ENCODE measurements at regions not wholly inside any gene's neighbourhood (a gene's known extent, or its start where the extent isn't known, plus 50 kb on each side); places are given as distances from the start of the nearest gene placed in this dataset.

DNA sequence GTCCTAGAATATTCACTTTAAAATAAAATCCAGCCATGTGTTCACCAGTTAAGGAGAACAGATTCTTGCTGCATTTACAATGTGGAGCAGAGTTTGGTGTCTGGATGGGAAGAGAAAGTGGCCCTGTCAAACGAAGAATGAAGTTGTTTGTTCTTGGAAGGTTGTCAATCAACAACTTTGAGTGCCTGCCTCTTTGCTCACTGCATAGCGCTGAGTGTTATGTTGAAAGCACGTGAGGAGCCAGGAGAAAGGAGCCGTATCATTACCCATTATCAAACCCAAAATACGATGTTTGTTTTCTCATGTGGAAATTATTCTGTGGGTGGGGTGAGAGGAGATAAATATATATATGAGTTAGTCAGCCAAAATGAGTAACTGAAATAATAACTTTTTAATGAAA lies 492.5 kb upstream of the POU3F3 start:
- H3K9ac ChIP-seq (ENCODE audit: extremely low read depth, insufficient read length, low read length), result no peak overlapping the region
- Mint-ChIP-seq H3K4me3 (no peak overlapping the region), H3K9me3 (no peaks in the 10 kb centered on the region), H3K4me1 (0 out of 4 replicates have a peak, but pooled peaks cover 0 to 3% of the 10 kb centered on the region in 2 experiments), H3K36me3 (ENCODE audit: insufficient read depth in 1 of 3, low read depth in 3 of 3) (no peaks in the 10 kb centered on the region), H3K27me3 (ENCODE audit: low read depth) (peaks cover 1% of the 10 kb centered on the region; the same call in 1 of the 2 replicates), H3K27ac (no peak overlapping the region)
- no peak overlapping the region for H2BK15ac ChIP-seq (ENCODE audit: low read depth, low read length)
- no peak overlapping the region for H3T11ph ChIP-seq (ENCODE audit: low read length)
- H4K8ac ChIP-seq (replicated peaks; ENCODE audit: insufficient read length, low read depth, low read length), result no peak overlapping the region
- no peak overlapping the region for H4K5ac ChIP-seq (ENCODE audit: insufficient read length, low read depth, low read length)
- no peaks in the 10 kb centered on the region for H3K23me2 ChIP-seq (ENCODE audit: insufficient read length, low read depth, low read length, poor library complexity, severe bottlenecking)
- no peak overlapping the region for H3K18ac ChIP-seq (ENCODE audit: insufficient read length, low read depth, low read length)
- no peak overlapping the region for H3K23ac ChIP-seq (ENCODE audit: insufficient read length, low read depth, low read length)
- H2AFZ ChIP-seq (ENCODE audit: low read length), result no peak overlapping the region
- H3K27me3 ChIP-seq (ENCODE audit: insufficient read depth, low read length), result no peaks in the 10 kb centered on the region
- TF ChIP-seq, protein P1, sequence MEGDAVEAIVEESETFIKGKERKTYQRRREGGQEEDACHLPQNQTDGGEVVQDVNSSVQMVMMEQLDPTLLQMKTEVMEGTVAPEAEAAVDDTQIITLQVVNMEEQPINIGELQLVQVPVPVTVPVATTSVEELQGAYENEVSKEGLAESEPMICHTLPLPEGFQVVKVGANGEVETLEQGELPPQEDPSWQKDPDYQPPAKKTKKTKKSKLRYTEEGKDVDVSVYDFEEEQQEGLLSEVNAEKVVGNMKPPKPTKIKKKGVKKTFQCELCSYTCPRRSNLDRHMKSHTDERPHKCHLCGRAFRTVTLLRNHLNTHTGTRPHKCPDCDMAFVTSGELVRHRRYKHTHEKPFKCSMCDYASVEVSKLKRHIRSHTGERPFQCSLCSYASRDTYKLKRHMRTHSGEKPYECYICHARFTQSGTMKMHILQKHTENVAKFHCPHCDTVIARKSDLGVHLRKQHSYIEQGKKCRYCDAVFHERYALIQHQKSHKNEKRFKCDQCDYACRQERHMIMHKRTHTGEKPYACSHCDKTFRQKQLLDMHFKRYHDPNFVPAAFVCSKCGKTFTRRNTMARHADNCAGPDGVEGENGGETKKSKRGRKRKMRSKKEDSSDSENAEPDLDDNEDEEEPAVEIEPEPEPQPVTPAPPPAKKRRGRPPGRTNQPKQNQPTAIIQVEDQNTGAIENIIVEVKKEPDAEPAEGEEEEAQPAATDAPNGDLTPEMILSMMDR (conservative IDR thresholded peaks at IDR 0.05), result no peak
- H3K27ac ChIP-seq (ENCODE audit: insufficient read length, low read depth, low read length), result no peak overlapping the region
- H2BK120ac ChIP-seq (ENCODE audit: low read depth, low read length, poor library complexity, severe bottlenecking), result no peak overlapping the region
- no peak overlapping the region for H3K56ac ChIP-seq (ENCODE audit: insufficient read length, low read depth, low read length)
- H2BK5ac ChIP-seq (ENCODE audit: insufficient read length, low read length), result no peak overlapping the region
- no peak overlapping the region for H3K14ac ChIP-seq (ENCODE audit: insufficient read depth, low read length)
- no CpG with 5 or more reads among the region's 5 CpGs for WGBS (ENCODE audit: extremely low coverage, insufficient read length, low lambda C conversion rate)
- no peaks in the 10 kb centered on the region for H3K4me1 ChIP-seq (ENCODE audit: insufficient read depth, low read length)
- no peak overlapping the region for H2AK5ac ChIP-seq (ENCODE audit: insufficient read length, low read length)
- H3K9me3 ChIP-seq (ENCODE audit: control insufficient read depth, low read depth, low read length), result no peaks in the 10 kb centered on the region
- H3K4ac ChIP-seq (ENCODE audit: low read depth, low read length), result no peak overlapping the region
- no peaks in the 10 kb centered on the region for H3K79me1 ChIP-seq (ENCODE audit: insufficient read depth, low read depth, low read length, poor library complexity, severe bottlenecking)
- no peaks in the 10 kb centered on the region for H4K20me1 ChIP-seq (ENCODE audit: control insufficient read depth, insufficient read depth, insufficient read length)
- DNase-seq, result no peak
- no peaks in the 10 kb centered on the region for H3K79me2 ChIP-seq (ENCODE audit: insufficient read depth, low read length)
- H2BK12ac ChIP-seq (ENCODE audit: insufficient read length, low read depth, low read length), result no peak overlapping the region
- no peak overlapping the region for H3K4me2 ChIP-seq (ENCODE audit: insufficient read depth, insufficient read length, low read length)
- no peak overlapping the region for H2BK20ac ChIP-seq (ENCODE audit: low read depth, low read length, poor library complexity, severe bottlenecking)
- H4K91ac ChIP-seq (ENCODE audit: insufficient read length, low read depth, low read length), result no peak overlapping the region

All from H9 (cell line).